HG02759 (cell line): ENCODE measurements at regions not wholly inside any gene's neighbourhood (a gene's known extent, or its start where the extent isn't known, plus 50 kb on each side); places are given as distances from the start of the nearest gene placed in this dataset.

Source experiments
- ATAC-seq: cut with Tn5 transposase; IDR thresholded peaks from one replicate; pipeline ENCODE4 v1.9.1; 2021; ENCODE audit warnings: mild to moderate bottlenecking, moderate library complexity; ENCODE audit not compliant: unreplicated experiment

DNA sequence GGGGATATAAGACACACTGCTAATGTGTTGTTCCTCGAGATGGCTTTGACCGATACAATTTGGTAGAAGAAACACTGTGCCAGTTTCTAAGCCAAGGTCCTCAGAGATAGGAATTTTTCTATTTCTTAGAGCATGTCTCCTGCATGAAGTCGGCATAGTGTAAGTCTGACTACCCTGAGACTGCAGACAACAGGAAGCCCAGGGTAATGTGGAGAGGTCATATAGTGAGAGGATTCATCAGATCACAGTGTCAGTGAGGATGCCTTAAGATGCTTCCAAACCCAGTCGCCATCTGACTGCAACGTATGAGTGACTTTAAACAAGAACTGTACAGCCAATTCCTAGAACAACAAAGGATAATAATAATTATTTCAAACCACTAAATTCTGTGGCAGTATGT lies 818.3 kb upstream of the GYPC start:
- ATAC-seq: no peak

DNA sequence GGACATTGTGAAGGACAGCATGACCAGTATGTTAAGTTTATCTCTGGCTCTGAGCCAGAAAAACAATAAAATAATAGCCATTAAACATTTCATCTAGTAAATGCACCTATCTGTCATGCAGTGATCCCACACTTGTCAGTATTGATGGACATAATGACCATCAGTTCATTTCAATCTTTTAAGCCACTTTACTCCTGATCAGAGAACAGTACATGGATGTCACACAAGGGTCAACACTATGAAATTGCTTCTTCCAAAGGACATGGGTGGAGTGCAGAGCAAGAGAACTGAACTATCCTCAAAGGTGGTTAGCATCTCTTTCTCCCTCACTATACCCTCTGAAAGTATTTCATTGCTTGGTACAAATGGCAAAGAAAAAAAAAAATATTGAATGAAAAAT lies 816.0 kb upstream of the GYPC start:
- no peak for ATAC-seq

DNA sequence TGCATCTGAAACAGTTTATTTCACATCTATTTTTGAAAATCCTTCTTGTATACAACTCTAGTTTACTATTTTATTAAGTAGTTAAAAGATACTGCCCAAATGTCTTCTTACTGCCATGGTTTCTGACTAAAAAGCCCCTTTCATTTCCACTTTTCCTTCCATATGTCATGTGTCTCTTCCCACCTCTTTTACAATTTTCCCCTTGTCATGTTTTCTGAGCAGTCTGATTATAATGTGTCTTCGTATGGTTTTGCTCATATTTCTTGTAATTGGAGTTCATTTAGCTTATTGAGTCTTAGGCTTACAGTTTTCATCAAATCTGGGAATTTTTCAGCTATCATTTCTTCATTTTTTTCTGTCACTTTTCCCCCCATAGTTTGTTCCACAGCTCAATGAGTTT lies 813.9 kb upstream of the GYPC start:
- no peak for ATAC-seq

GRCh38 chr2:125850541-125850940 lies 805.4 kb upstream of the GYPC start:
- no peak for ATAC-seq

DNA sequence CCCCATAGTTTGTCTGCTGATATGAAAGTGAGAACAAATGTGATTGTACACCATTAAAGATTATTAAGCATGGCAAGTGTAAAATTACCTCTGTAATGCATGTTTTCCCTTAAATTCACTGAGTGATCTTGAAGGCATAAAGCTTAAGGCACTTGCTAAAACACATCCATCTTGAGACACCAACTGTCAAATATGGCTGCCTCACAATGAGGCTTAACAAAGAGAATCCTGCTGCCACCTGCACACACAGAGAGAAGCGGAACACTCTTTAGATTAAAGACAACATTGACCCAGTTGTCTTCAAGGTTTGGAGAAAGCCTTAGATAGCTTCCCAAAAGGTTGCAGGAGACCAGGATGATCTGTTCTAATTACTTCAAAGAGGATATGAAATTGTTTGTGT lies 803.6 kb upstream of the GYPC start:
- no peak for ATAC-seq

DNA sequence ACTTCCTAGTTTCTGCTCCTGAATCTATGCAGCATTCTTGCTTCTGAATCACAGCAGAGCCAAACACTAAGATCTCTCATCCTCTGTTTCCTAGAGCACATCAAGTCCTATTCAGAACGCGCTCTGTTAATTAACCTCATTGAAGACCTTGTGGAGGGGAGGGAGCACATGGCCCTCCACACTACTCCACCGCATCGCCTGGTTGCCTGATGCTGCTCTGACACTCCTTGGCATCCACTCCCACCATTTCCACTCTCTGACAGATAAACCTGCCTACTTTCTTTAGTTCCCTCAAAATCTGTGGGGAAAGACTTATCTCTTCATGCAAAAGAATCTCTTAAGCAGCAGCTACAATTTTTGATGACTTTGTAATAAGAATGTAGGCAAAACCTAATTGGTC lies 802.3 kb upstream of the GYPC start:
- no peak for ATAC-seq

- ATAC-seq: no peak
Observed at GRCh38 chr2:125855204-125855603, 800.8 kb upstream of the GYPC start.

DNA sequence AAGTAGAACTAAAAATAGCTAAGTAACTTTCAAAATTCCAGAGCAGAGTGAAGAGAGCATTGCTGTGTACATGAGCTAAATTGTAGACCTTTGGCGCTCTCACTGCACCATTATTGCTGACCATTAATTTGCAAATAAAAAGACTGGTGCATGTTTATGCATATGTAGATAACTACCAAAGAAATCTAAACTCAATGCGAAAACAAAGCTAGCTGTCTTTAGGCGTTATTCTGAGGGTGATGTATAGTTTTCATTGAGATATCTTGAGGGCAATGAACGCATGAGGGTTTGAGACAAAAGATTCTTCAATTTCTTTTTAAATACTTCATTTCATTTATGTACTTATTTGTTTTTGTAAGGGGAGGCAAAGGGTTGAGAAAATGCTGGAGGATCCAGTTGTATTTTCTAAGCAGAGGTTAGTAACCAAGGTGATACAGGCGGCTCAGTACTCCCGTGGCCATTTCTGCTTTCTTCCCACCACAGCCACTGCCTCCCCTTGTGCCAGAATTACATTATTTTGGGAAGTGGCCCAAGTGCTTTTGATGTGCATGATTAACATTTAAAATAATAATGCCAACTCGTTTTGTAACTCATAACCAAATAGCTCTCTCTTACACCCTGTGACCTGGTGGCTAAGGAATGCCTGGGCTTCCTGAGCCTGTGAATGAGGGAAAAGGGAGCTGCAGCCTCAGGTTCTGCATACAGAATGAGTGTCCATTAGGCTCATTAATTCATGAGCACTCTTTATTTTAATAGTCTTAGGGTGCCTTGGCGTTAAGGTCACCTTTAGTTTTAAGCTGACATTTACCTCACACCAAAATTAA lies 797.8 kb upstream of the GYPC start:
- no peak for ATAC-seq

- no peak for ATAC-seq
Observed at GRCh38 chr2:125861461-125861860, 794.5 kb upstream of the GYPC start.

DNA sequence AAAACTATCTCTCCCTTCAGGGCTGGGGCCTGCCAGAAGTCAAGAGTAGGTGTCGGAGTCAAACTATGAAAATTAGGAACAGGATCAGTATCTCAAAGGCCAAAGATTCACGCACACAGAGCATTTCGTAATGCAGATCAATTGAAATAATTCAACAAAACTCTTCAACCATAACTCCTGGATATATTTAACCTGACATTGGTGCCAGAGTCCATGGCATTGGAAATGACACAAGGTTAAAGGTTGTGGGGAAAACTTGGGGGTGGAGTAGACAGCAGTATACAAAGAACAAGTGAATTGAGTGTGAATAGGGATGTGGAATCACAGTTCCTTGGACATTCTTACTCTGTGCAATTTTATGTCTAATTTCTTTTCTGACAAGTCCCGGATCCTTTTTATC lies 788.0 kb upstream of the GYPC start:
- no peak for ATAC-seq

GRCh38 chr2:125870264-125870663 lies 785.7 kb upstream of the GYPC start:
- no peak for ATAC-seq

DNA sequence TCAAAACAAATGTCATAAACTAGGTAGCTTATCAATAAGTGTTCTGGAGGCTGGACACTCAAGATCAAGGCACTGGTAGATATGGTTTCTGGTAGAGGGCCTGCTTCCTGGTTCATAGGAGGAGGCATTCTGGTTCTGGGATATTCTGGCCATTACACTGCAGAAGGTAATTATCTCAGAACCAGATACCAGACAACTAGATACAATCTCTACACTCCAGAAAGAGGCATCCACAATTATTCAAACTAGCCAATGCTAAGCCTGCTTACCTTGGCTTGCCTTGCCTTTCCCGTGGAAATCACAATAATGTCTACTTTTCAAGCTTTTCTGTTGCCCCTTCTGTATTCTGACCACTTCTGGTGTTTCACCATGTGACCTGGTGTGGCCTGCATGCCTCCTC lies 785.2 kb upstream of the GYPC start:
- no peak for ATAC-seq

GRCh38 chr2:125874564-125874963 lies 781.4 kb upstream of the GYPC start:
- no peak for ATAC-seq

- no peak for ATAC-seq
Observed at GRCh38 chr2:125885340-125885739, 770.6 kb upstream of the GYPC start.

GRCh38 chr2:125886153-125886552 lies 769.8 kb upstream of the GYPC start:
- no peak for ATAC-seq

- no peak for ATAC-seq
Observed at GRCh38 chr2:125901278-125901677, 754.7 kb upstream of the GYPC start.

DNA sequence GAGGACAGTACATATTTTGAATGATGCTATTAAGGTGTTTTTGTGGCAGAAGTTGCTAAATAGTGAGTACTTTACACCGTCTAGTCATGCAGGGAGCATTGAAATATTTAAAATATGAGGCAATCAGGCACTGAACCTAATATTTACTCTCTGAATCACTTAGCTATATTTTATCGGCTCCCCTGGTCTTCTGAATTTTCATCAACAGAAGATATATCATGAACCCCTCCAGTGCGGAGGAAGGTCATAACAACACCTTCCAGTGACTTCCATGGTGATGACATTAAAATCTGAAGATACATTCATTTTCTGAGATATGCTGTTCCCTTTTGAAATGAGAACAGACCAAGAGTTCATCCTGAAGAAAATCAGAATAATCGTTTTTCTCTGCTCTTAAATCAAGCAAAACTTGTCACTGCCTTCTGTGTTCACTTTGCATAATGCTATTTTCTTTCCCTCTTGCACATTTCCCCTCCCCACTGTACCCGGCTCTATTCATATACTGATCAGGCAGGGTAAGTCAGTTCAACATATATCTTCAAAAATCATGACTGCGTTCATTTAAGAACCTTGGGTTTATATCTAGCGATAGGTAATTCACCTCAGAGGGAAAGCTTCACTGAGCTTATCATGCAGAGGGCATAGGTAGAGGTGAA lies 729.9 kb upstream of the GYPC start:
- no peak for ATAC-seq

- no peak for ATAC-seq
Observed at GRCh38 chr2:125935559-125935958, 720.4 kb upstream of the GYPC start.

- ATAC-seq: no peak
Observed at GRCh38 chr2:125942585-125943424, 713.2 kb upstream of the GYPC start.

DNA sequence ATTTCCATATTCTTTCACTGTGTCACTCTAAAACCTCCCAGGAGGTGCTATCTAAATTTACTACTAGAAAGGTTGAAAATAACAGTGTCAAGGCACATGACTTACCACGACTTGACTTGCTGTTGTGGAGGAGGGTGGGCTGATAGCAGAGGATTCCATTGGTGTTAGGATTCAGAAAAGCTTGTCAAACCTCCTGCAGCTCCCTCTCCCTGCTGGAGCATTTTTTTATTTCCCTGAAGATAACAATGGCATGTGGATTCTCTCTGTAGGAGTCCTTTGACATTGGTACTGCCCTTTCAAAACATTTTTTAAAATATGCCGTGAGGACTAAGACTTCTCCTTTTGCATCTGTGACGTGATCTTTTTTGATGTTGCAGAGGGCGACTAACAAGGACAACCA lies 696.9 kb upstream of the GYPC start:
- no peak for ATAC-seq

DNA sequence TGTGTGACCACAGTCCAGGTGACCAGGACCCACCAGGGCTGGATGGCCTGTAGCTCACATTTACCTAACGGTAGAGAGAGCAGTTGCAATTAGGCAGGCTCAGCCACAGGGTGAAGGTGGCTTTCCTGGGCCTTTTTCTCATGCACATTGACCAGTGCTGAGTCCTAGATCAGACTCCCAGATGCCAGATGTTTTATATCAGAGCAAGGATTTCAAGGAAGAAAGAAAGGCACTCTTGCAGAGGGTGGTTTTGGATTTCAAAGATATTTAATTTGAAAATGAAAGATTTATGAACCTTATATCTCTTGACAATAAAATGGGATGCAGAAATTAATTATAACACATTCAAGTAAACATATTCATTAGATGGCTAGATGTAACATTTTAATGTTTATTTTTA lies 694.2 kb upstream of the GYPC start:
- no peak for ATAC-seq

GRCh38 chr2:125979886-125980285 lies 676.1 kb upstream of the GYPC start:
- ATAC-seq: no peak
